T-helper 2 cell treated with Interferon-gamma antibody and Interleukin-4, amounts not matched to agents 5 μg/mL and 100 μg/mL, for 36 hours (primary cell): ENCODE measurements at regions not wholly inside any gene's neighbourhood (a gene's known extent, or its start where the extent isn't known, plus 50 kb on each side); places are given as distances from the start of the nearest gene placed in this dataset.

Source experiments
- DNase-seq: peaks from one replicate; pipeline ENCODE4 v3.0.0; 2021; ENCODE audit warnings: low spot score
- H3K27ac Mint-ChIP-seq: one replicate; pipeline ENCODE4 v1.8.0; 2021; ENCODE audit warnings: mild to moderate bottlenecking, mixed read lengths
- H3K27me3 Mint-ChIP-seq: one replicate; pipeline ENCODE4 v1.8.0; 2021; ENCODE audit warnings: low read depth, mixed read lengths
- H3K36me3 Mint-ChIP-seq: one replicate; pipeline ENCODE4 v1.8.0; 2021; ENCODE audit warnings: low read depth, mixed read lengths
- H3K4me1 Mint-ChIP-seq: one replicate; pipeline ENCODE4 v1.8.0; 2021; ENCODE audit warnings: low read depth, mixed read lengths
- H3K4me3 Mint-ChIP-seq: one replicate; pipeline ENCODE4 v1.8.0; 2022; ENCODE audit warnings: mild to moderate bottlenecking, moderate library complexity, mixed read lengths
- H3K9me3 Mint-ChIP-seq: one replicate; pipeline ENCODE4 v1.8.0; 2021; ENCODE audit warnings: mixed read lengths

DNA sequence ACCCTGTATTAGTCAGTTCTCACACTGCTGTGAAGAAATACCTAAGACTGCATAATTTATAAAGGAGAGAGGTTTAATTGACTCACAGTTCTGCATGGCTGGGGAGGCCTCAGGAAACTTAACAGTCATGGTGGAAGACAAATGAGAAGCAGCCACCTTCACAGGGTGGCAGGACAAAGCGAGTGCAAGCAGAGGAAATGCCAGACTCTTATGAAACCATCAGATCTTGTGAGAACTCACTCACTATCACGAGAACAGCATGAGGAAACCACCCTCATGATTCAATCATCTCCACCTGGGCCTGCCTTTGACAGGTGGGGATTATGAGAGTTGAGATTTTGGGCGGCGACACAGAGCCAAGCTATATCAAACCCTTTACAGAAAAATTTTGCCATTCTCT is 722.4 kb downstream of the RAB28 start:
- no peaks in the 10 kb centered on the region for H3K4me1 Mint-ChIP-seq

DNA sequence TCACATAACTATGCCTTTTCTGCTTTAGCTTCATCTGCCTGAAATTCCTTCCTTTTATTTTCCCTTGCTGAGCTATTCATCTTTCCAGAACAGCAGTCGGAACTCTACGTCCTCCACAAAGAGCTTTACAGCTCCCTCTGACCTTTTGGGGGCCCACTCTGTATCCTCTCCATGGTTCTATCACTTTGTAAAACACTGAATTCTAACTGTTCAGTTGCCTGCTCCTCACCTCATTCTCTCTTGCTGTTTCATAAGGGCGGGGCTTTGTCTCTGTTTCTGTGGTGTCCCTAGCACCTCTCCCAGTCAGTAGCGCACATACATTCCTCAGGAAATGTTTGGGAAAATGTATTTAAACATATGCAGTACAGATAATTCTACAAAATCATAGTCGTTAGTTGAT is 737.0 kb downstream of the RAB28 start:
- no peak overlapping the region for H3K4me3 Mint-ChIP-seq
- no peaks in the 10 kb centered on the region for H3K27me3 Mint-ChIP-seq
- peaks cover 8% of the 10 kb centered on the region for H3K9me3 Mint-ChIP-seq
- no peak for DNase-seq
- H3K36me3 Mint-ChIP-seq = no peaks in the 10 kb centered on the region
- H3K27ac Mint-ChIP-seq = no peak overlapping the region
- no peaks in the 10 kb centered on the region for H3K4me1 Mint-ChIP-seq

More for the DNA sequence above, 722.4 kb downstream of the RAB28 start:
- Mint-ChIP-seq H3K4me3 (no peak overlapping the region), H3K27me3 (no peaks in the 10 kb centered on the region), H3K9me3 (no peaks in the 10 kb centered on the region), H3K27ac (no peak overlapping the region), H3K36me3 (no peaks in the 10 kb centered on the region)
- no peak for DNase-seq

DNA sequence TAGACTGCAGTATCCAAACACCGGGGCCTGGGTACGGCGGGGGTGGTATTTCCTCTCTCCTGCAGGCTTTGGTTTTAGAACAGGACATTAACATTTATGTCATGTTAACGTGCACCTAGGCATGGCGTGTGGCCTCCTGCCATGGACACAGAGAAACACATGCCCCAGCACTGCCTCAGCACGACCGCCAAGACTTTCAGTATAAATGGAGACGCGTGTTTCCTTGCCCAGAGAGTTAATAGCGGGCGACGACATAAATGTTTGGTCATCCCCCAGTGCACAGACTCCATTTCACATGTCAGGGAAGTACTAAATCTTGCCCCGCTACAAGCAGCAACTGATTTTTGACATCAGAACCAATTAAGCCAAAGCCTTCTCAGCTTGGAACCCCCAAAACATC is 737.9 kb downstream of the RAB28 start:
- peaks cover 8% of the 10 kb centered on the region for H3K9me3 Mint-ChIP-seq
- DNase-seq = no peak
- H3K27me3 Mint-ChIP-seq = no peaks in the 10 kb centered on the region
- no peaks in the 10 kb centered on the region for H3K36me3 Mint-ChIP-seq
- no peaks in the 10 kb centered on the region for H3K4me1 Mint-ChIP-seq
- no peak overlapping the region for H3K4me3 Mint-ChIP-seq
- no peak overlapping the region for H3K27ac Mint-ChIP-seq

DNA sequence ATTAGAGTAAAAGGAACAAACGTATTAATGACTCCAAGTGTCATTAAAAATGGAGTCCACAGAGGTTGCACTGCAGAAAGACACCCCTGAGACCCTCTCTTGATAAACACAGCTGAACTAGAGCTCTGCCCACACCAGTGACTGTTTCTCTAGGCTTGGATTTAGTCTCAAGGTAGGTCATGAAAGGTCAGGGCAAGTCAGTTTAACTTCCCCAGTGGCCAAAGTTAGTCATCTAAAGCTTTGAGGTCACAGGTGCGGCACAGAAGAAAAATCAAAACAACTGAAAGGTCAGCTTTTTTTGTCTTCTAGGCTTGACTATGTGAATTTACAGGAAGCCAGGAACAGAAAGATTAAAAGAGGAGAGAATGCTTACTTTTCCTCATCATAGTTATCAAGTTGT is 749.6 kb downstream of the RAB28 start:
- DNase-seq = no peak
- no peaks in the 10 kb centered on the region for H3K9me3 Mint-ChIP-seq
- H3K36me3 Mint-ChIP-seq = no peaks in the 10 kb centered on the region
- no peak overlapping the region for H3K4me3 Mint-ChIP-seq
- no peaks in the 10 kb centered on the region for H3K27me3 Mint-ChIP-seq
- no peaks in the 10 kb centered on the region for H3K4me1 Mint-ChIP-seq
- no peak overlapping the region for H3K27ac Mint-ChIP-seq

DNA sequence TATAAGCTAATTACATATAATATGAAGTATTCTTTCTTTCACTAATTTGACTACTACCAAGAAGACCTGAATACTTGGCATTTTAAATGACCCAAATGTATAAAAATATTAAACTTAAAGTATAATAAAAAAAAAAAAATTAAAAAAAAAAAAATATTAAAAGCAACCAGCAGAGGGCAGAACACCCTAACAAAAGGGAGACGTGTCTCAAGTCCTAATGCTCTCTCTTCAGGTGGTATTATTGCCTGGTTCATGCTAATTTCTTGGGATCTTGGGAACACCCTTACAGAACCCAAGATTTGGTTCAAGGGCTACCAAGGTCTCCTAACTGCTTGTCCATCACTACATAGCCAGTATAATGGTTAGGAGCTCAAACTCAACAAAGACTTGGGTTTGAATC is 754.8 kb downstream of the RAB28 start:
- H3K4me1 Mint-ChIP-seq = no peaks in the 10 kb centered on the region
- peaks cover 2% of the 10 kb centered on the region for H3K27me3 Mint-ChIP-seq
- DNase-seq = no peak
- no peak overlapping the region for H3K4me3 Mint-ChIP-seq
- no peaks in the 10 kb centered on the region for H3K36me3 Mint-ChIP-seq
- no peaks in the 10 kb centered on the region for H3K9me3 Mint-ChIP-seq
- no peak overlapping the region for H3K27ac Mint-ChIP-seq

- Mint-ChIP-seq H3K36me3 (no peaks in the 10 kb centered on the region), H3K9me3 (no peaks in the 10 kb centered on the region), H3K27ac (no peak overlapping the region), H3K4me1 (no peaks in the 10 kb centered on the region), H3K4me3 (no peak overlapping the region), H3K27me3 (peaks cover 2% of the 10 kb centered on the region)
- no peak for DNase-seq
These were observed 759.6 kb downstream of the RAB28 start for GRCh38 chr4:12724510-12724909.

GRCh38 chr4:12723849-12724447 is 760.2 kb downstream of the RAB28 start:
- H3K4me3 Mint-ChIP-seq = no peak overlapping the region
- peaks cover 2% of the 10 kb centered on the region for H3K27me3 Mint-ChIP-seq
- H3K36me3 Mint-ChIP-seq = no peaks in the 10 kb centered on the region
- no peak overlapping the region for H3K27ac Mint-ChIP-seq
- H3K9me3 Mint-ChIP-seq = no peaks in the 10 kb centered on the region
- DNase-seq = no peak
- H3K4me1 Mint-ChIP-seq = no peaks in the 10 kb centered on the region

DNA sequence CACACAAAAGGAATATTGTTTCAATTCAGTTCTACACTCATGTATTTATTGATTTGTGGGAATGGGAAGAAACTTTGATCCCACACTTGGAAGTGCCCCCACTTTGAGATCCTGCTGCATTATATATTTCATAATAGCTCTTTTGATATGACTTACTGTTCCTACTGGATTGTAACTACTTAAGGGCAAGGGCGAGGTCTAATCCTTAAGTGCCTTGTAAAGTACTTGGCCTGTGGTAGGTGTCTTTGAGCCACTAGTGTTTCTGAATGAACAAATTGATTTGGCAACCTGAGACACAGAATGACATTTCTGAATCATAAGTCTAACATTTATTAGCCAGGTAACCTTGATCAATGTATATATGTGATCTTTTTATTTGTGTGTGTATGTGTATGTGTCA is 767.2 kb downstream of the RAB28 start:
- Mint-ChIP-seq H3K27ac (no peak overlapping the region), H3K4me1 (no peaks in the 10 kb centered on the region), H3K36me3 (no peaks in the 10 kb centered on the region), H3K4me3 (no peak overlapping the region), H3K9me3 (no peaks in the 10 kb centered on the region), H3K27me3 (no peaks in the 10 kb centered on the region)
- no peak for DNase-seq

DNA sequence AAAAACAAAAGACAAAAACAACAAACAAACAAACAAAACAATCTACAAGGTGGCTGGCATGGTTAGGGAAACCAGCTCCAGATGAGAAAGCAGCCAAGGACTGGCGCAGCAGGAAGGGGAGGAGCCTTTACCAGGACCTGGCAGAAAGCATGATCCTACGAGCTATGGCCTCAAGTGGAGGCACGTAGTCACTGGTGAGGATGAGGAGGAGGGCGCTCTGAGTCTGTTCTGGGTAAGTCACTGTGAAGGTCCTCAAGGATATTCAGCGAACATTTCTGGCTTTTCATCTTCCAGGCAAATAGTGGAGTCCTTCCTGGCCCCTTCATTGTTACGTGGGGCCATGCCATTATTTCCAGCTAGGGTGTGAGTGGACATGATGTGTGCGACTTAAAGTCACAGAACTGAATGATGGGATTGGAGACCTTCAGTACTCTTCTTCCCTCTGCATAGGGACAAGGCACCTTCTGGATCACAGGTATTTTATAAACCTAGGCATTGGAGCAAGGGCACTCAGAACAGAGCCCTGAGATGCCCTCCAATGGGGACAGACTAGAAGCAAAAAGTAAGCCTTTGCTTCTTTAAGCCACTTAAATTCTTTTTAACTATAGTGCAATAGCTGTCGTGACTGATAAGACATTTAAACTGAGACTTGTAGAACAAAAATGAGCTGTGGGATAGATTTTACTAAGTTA is 771.3 kb downstream of the RAB28 start:
- Mint-ChIP-seq H3K4me3 (no peak overlapping the region), H3K4me1 (no peaks in the 10 kb centered on the region), H3K9me3 (no peaks in the 10 kb centered on the region), H3K27me3 (no peaks in the 10 kb centered on the region), H3K27ac (no peak overlapping the region), H3K36me3 (no peaks in the 10 kb centered on the region)
- DNase-seq = no peak

- Mint-ChIP-seq H3K9me3 (no peaks in the 10 kb centered on the region), H3K4me3 (no peak overlapping the region), H3K36me3 (no peaks in the 10 kb centered on the region), H3K27ac (no peak overlapping the region), H3K4me1 (no peaks in the 10 kb centered on the region), H3K27me3 (no peaks in the 10 kb centered on the region)
- no peak for DNase-seq
These were observed 776.6 kb downstream of the RAB28 start for GRCh38 chr4:12707381-12708175.

DNA sequence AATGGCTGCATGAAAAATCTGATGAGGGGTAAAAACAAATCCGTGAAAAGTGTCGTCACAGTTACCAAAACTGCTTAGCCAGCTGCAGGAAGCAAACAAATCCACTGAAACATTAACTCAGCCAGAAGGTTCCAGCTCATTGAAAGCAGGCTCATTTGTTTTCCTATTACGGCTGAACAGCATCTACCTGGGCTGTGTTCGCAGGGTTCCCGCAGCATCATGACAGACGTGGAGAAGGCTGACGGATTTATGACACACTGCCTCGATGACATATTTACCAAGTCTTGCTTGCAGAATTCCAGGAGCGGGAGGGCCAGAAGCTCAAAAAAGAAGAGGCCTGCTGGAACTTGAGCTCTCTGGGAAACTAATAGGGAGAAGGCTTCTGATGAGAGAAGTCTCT is 781.1 kb downstream of the RAB28 start:
- Mint-ChIP-seq H3K4me3 (no peak overlapping the region), H3K9me3 (no peaks in the 10 kb centered on the region), H3K27me3 (no peaks in the 10 kb centered on the region), H3K36me3 (no peaks in the 10 kb centered on the region), H3K27ac (no peak overlapping the region), H3K4me1 (no peaks in the 10 kb centered on the region)
- no peak for DNase-seq

DNA sequence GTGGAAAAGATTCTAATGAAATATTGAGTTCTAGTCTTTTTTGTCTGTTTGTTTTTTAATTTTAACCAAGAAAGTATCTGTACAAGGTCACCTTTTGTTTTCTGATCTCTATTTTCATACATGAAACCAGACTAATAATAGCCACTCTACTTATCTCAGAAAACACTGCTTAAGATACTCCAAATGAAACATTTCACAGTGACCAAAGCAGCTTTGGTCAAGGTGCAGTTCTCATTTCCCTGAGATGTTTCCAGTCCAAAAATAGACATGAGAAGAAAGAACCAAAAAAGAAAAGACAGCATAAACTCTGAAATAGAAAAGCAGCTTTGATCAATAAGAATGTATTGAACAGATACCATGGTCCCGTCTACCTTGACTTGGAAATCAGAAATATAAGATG is 782.8 kb downstream of the RAB28 start:
- Mint-ChIP-seq H3K9me3 (no peaks in the 10 kb centered on the region), H3K4me3 (no peak overlapping the region), H3K27me3 (no peaks in the 10 kb centered on the region), H3K27ac (no peak overlapping the region), H3K4me1 (no peaks in the 10 kb centered on the region), H3K36me3 (no peaks in the 10 kb centered on the region)
- DNase-seq = no peak

DNA sequence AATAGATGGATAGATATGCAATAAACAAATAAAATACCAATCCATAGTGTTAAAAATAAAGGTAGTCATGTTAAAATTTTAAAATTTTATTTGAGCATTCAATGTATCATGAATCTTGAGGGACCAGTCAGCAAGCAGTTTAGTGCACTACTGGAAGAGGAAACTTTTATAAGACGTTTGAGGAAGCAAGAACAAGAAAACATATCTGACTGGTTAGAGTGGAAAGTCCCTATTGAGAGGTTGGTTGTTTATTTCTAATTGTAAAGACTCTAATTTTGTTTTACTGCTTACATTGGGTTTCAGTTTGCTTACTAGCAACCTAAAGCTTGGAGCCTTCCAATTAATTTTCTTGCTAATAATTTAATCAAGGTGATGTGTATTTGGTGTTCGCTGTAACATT is 786.2 kb downstream of the RAB28 start:
- no peaks in the 10 kb centered on the region for H3K27me3 Mint-ChIP-seq
- no peak overlapping the region for H3K27ac Mint-ChIP-seq
- no peak overlapping the region for H3K4me3 Mint-ChIP-seq
- no peaks in the 10 kb centered on the region for H3K36me3 Mint-ChIP-seq
- H3K4me1 Mint-ChIP-seq = no peaks in the 10 kb centered on the region
- DNase-seq = no peak
- H3K9me3 Mint-ChIP-seq = no peaks in the 10 kb centered on the region

DNA sequence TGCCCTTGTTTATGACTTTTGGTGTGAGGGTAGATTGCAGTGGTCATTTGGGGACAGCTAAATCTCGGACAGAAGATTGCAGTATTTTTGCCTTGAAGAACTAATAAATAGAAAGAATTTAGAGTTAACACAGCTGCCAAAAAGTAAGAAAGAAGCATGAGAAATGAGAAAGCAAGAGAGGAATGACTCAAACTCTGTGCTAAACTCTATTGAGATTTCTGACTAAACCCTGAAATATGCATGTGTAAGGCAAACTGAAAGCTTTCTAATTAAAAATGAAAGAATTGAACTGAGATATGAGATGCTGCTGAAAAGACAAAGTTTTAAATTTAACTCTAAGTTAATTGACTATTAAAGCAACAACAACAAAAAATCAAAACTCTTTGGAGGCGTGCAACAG is 791.3 kb downstream of the RAB28 start:
- Mint-ChIP-seq H3K9me3 (no peaks in the 10 kb centered on the region), H3K27ac (no peak overlapping the region), H3K36me3 (no peaks in the 10 kb centered on the region), H3K4me1 (no peaks in the 10 kb centered on the region), H3K27me3 (no peaks in the 10 kb centered on the region), H3K4me3 (no peak overlapping the region)
- no peak for DNase-seq
